ENCODE measurements at regions not wholly inside any gene's neighbourhood (a gene's known extent, or its start where the extent isn't known, plus 50 kb on each side); places are given as distances from the start of the nearest gene placed in this dataset.

- H3K4me2 ChIP-seq (ENCODE audit: low read depth, low read length): no peak overlapping the region
- no peak overlapping the region for H2AK5ac ChIP-seq (ENCODE audit: low read depth, low read length)
- no peak for TF ChIP-seq RFX5 (IDR thresholded peaks at IDR 0.05; ENCODE audit: low read depth, low read length)
- TF ChIP-seq CEBPB (IDR thresholded peaks at IDR 0.05; ENCODE audit: low read depth, low read length): no peak
- no peak for TF ChIP-seq MXI1 (IDR thresholded peaks at IDR 0.05; ENCODE audit: borderline replicate concordance, low read depth, low read length)
- TF ChIP-seq, protein P1, sequence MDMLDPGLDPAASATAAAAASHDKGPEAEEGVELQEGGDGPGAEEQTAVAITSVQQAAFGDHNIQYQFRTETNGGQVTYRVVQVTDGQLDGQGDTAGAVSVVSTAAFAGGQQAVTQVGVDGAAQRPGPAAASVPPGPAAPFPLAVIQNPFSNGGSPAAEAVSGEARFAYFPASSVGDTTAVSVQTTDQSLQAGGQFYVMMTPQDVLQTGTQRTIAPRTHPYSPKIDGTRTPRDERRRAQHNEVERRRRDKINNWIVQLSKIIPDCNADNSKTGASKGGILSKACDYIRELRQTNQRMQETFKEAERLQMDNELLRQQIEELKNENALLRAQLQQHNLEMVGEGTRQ (IDR thresholded peaks at IDR 0.05; ENCODE audit: low read depth, low read length): no peak
- TF ChIP-seq, protein P2, sequence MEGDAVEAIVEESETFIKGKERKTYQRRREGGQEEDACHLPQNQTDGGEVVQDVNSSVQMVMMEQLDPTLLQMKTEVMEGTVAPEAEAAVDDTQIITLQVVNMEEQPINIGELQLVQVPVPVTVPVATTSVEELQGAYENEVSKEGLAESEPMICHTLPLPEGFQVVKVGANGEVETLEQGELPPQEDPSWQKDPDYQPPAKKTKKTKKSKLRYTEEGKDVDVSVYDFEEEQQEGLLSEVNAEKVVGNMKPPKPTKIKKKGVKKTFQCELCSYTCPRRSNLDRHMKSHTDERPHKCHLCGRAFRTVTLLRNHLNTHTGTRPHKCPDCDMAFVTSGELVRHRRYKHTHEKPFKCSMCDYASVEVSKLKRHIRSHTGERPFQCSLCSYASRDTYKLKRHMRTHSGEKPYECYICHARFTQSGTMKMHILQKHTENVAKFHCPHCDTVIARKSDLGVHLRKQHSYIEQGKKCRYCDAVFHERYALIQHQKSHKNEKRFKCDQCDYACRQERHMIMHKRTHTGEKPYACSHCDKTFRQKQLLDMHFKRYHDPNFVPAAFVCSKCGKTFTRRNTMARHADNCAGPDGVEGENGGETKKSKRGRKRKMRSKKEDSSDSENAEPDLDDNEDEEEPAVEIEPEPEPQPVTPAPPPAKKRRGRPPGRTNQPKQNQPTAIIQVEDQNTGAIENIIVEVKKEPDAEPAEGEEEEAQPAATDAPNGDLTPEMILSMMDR (conservative IDR thresholded peaks at IDR 0.05; ENCODE audit: low read depth, low read length): no peak
- TF ChIP-seq POLR2A (IDR thresholded peaks at IDR 0.05; ENCODE audit: low read depth, low read length): no peak
- TF ChIP-seq MAFK (IDR thresholded peaks at IDR 0.05; ENCODE audit: low read depth, low read length): no peak
- TF ChIP-seq BHLHE40 (IDR thresholded peaks at IDR 0.05; ENCODE audit: low read depth, low read length): no peak
- no peak for TF ChIP-seq FOS (IDR thresholded peaks at IDR 0.05; ENCODE audit: low read depth, low read length)
- no peak for TF ChIP-seq SMC3 (IDR thresholded peaks at IDR 0.05; ENCODE audit: low read depth, low read length)
- no peak for TF ChIP-seq MAZ (IDR thresholded peaks at IDR 0.05; ENCODE audit: borderline replicate concordance, low read depth, low read length)
- H4K20me1 ChIP-seq (ENCODE audit: insufficient read depth, low read length): no peaks in the 10 kb centered on the region
- no peak overlapping the region for H2BK120ac ChIP-seq (ENCODE audit: low read depth, low read length)
- intact Hi-C loops (cut with micrococcal nuclease): no loop called here
- H3K56ac ChIP-seq (ENCODE audit: extremely low read depth, insufficient read depth, low read length): no peak overlapping the region
- no peak overlapping the region for H4K8ac ChIP-seq (ENCODE audit: low read depth in 2 of 2, low read length in 2 of 2)
- H3K36me3 ChIP-seq (ENCODE audit: control insufficient read depth, insufficient read depth, low read length): no peaks in the 10 kb centered on the region
- no peak overlapping the region for H4K5ac ChIP-seq (ENCODE audit: low read depth, low read length)
- BruUV-seq (replicated peaks): no TSS peak
- no peak overlapping the region for H2AFZ ChIP-seq (replicated peaks; ENCODE audit: low read length, poor library complexity)
- WGBS, 2 experiments (ENCODE audit: extremely low coverage in 2 of 2, insufficient read length in 1 of 2): no CpG with 5 or more reads among the region's 2 CpGs
- no peak overlapping the region for H3K18ac ChIP-seq (ENCODE audit: low read depth, low read length)
- no peaks in the 10 kb centered on the region for H3K79me1 ChIP-seq (ENCODE audit: low read depth in 1 of 2, low read length in 2 of 2)
- ATAC-seq (ENCODE audit: low read depth) (no peak), DNase-seq (no peak)
- dilution Hi-C loops (cut with HindIII; ENCODE audit: low sequenced_read_pairs, unreplicated experiment): no loop called here
- H3K27ac ChIP-seq (ENCODE audit: insufficient read depth, low read length): no peak overlapping the region
- POLR2A ChIA-PET (ENCODE audit: unreplicated experiment): no interaction called here
- H3K14ac ChIP-seq (replicated peaks; ENCODE audit: low read depth, low read length): no peak overlapping the region
- H3K27me3 ChIP-seq (ENCODE audit: control insufficient read depth, insufficient read depth, low read length): no peaks in the 10 kb centered on the region
- no peak overlapping the region for H2BK5ac ChIP-seq (ENCODE audit: low read depth, low read length, poor library complexity, severe bottlenecking)
- H3K4ac ChIP-seq (ENCODE audit: low read depth, low read length): no peak overlapping the region
- CTCF ChIA-PET: no interaction called here
- H4K91ac ChIP-seq (ENCODE audit: insufficient read depth, low read depth, low read length): no peak overlapping the region
- no peak overlapping the region for H2BK20ac ChIP-seq (ENCODE audit: low read depth, low read length)
- H2AK9ac ChIP-seq (replicated peaks; ENCODE audit: low read depth, low read length, poor library complexity): no peak overlapping the region
- no peak overlapping the region for H3K4me3 ChIP-seq (ENCODE audit: insufficient read depth, low read depth, low read length)
- H3K9me1 ChIP-seq (ENCODE audit: insufficient read depth, low read length): no peaks in the 10 kb centered on the region
- no peak overlapping the region for H2BK15ac ChIP-seq (ENCODE audit: low read depth, low read length)
- no peaks in the 10 kb centered on the region for H3K4me1 ChIP-seq (ENCODE audit: control insufficient read depth, insufficient read depth, low read length)
- H3K9ac ChIP-seq (ENCODE audit: low read depth, low read length): no peak overlapping the region
- H3K23ac ChIP-seq (ENCODE audit: low read depth, low read length): no peak overlapping the region
- in situ Hi-C loops (cut with MboI; ENCODE audit: low sequenced_read_pairs): no loop called here
- peaks cover 3% of the 10 kb centered on the region; the same call in 1 of the 2 replicates for H3K9me3 ChIP-seq (ENCODE audit: control insufficient read depth, insufficient read depth, low read length)
Measured at GRCh38 chr1:239843541-239843940, 248.1 kb upstream of the FMN2 start.

Measured in IMR-90 (cell line).